HG02571 (cell line): ENCODE measurements at regions not wholly inside any gene's neighbourhood (a gene's known extent, or its start where the extent isn't known, plus 50 kb on each side); places are given as distances from the start of the nearest gene placed in this dataset.
A peak's percentile ranks its signal among the peaks of the same experiment; 100 is the strongest.

Experiments
- ATAC-seq: cut with Tn5 transposase; IDR thresholded peaks from one replicate; pipeline ENCODE4 v1.9.1; 2021; ENCODE audit warnings: mild to moderate bottlenecking, moderate library complexity; ENCODE audit not compliant: unreplicated experiment

- no peak for ATAC-seq
Observed at GRCh38 chr4:90007494-90008167, 113.0 kb downstream of the MMRN1 start.

GRCh38 chr4:90012918-90013317, 114.3 kb upstream of the CCSER1 start:
- ATAC-seq = no peak

GRCh38 chr4:90024519-90024918, 102.7 kb upstream of the CCSER1 start:
- ATAC-seq = no peak

- ATAC-seq = no peak
Observed at GRCh38 chr4:90025248-90025647, 101.9 kb upstream of the CCSER1 start.

- peak; percentile 81 for ATAC-seq
Observed at GRCh38 chr4:90027565-90027964, 99.6 kb upstream of the CCSER1 start.

- ATAC-seq = no peak
Observed at GRCh38 chr4:90028460-90028859, 98.7 kb upstream of the CCSER1 start.

GRCh38 chr4:90030202-90030601, 97.0 kb upstream of the CCSER1 start:
- no peak for ATAC-seq

- no peak for ATAC-seq
Observed at GRCh38 chr4:90030953-90031352, 96.2 kb upstream of the CCSER1 start.

- no peak for ATAC-seq
Observed at GRCh38 chr4:90039122-90039521, 88.1 kb upstream of the CCSER1 start.

- ATAC-seq = no peak
Observed at GRCh38 chr4:90051999-90052398, 75.2 kb upstream of the CCSER1 start.

- ATAC-seq = no peak
Observed at GRCh38 chr4:90057091-90057490, 70.1 kb upstream of the CCSER1 start.

- ATAC-seq = no peak
Observed at GRCh38 chr4:90060039-90060438, 67.2 kb upstream of the CCSER1 start.

GRCh38 chr4:90061881-90062280, 65.3 kb upstream of the CCSER1 start:
- no peak for ATAC-seq

- ATAC-seq = no peak
Observed at GRCh38 chr4:90064196-90064595, 63.0 kb upstream of the CCSER1 start.

GRCh38 chr4:90069151-90069550, 58.0 kb upstream of the CCSER1 start:
- no peak for ATAC-seq

- ATAC-seq = no peak
Observed at GRCh38 chr4:90071289-90072235, 55.6 kb upstream of the CCSER1 start.

- no peak for ATAC-seq
Observed at GRCh38 chr4:90074322-90074886, 52.8 kb upstream of the CCSER1 start.
